ENCODE measurements at regions not wholly inside any gene's neighbourhood (a gene's known extent, or its start where the extent isn't known, plus 50 kb on each side); places are given as distances from the start of the nearest gene placed in this dataset.

- TF ChIP-seq, protein P1, sequence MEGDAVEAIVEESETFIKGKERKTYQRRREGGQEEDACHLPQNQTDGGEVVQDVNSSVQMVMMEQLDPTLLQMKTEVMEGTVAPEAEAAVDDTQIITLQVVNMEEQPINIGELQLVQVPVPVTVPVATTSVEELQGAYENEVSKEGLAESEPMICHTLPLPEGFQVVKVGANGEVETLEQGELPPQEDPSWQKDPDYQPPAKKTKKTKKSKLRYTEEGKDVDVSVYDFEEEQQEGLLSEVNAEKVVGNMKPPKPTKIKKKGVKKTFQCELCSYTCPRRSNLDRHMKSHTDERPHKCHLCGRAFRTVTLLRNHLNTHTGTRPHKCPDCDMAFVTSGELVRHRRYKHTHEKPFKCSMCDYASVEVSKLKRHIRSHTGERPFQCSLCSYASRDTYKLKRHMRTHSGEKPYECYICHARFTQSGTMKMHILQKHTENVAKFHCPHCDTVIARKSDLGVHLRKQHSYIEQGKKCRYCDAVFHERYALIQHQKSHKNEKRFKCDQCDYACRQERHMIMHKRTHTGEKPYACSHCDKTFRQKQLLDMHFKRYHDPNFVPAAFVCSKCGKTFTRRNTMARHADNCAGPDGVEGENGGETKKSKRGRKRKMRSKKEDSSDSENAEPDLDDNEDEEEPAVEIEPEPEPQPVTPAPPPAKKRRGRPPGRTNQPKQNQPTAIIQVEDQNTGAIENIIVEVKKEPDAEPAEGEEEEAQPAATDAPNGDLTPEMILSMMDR (IDR thresholded peaks at IDR 0.05), result no peak
- no peak for TF ChIP-seq SIN3A (IDR thresholded peaks at IDR 0.05; ENCODE audit: borderline replicate concordance, insufficient read depth, low read depth, low read length)
- no peak for TF ChIP-seq POLR2AphosphoS5 (IDR thresholded peaks at IDR 0.05; ENCODE audit: low read depth, low read length)
- TF ChIP-seq TCF7L2 (IDR thresholded peaks at IDR 0.05; ENCODE audit: low read depth, low read length), result no peak
- TF ChIP-seq, protein P2, sequence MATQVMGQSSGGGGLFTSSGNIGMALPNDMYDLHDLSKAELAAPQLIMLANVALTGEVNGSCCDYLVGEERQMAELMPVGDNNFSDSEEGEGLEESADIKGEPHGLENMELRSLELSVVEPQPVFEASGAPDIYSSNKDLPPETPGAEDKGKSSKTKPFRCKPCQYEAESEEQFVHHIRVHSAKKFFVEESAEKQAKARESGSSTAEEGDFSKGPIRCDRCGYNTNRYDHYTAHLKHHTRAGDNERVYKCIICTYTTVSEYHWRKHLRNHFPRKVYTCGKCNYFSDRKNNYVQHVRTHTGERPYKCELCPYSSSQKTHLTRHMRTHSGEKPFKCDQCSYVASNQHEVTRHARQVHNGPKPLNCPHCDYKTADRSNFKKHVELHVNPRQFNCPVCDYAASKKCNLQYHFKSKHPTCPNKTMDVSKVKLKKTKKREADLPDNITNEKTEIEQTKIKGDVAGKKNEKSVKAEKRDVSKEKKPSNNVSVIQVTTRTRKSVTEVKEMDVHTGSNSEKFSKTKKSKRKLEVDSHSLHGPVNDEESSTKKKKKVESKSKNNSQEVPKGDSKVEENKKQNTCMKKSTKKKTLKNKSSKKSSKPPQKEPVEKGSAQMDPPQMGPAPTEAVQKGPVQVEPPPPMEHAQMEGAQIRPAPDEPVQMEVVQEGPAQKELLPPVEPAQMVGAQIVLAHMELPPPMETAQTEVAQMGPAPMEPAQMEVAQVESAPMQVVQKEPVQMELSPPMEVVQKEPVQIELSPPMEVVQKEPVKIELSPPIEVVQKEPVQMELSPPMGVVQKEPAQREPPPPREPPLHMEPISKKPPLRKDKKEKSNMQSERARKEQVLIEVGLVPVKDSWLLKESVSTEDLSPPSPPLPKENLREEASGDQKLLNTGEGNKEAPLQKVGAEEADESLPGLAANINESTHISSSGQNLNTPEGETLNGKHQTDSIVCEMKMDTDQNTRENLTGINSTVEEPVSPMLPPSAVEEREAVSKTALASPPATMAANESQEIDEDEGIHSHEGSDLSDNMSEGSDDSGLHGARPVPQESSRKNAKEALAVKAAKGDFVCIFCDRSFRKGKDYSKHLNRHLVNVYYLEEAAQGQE (IDR thresholded peaks at IDR 0.05; ENCODE audit: insufficient read depth in 1 of 2, low read depth in 2 of 2, low read length in 1 of 2), result no peak
Observed at GRCh38 chr5:1660001-1660400, 136.2 kb upstream of the LPCAT1 start.

Data from Panc1 (cell line).